Right lobe of liver (tissue), 6 donors: ENCODE measurements at regions not wholly inside any gene's neighbourhood (a gene's known extent, or its start where the extent isn't known, plus 50 kb on each side); places are given as distances from the start of the nearest gene placed in this dataset.

Experiments used
- ATAC-seq, 4 donors: fragments of 200-7000 bp; cut with Tn5 transposase; one replicate each; pipeline ENCODE4 v1.9.1; 2020; ENCODE audit warnings: mild to moderate bottlenecking in 4 of 4, moderate library complexity in 4 of 4
- DNase-seq, 3 donors: peaks; one replicate each; pipeline ENCODE4 v3.0.0-alpha.2; 2020
- H3K27ac ChIP-seq, 3 donors: fragments of 200-600 bp; one replicate each; pipeline ENCODE4 v1.8.0; 2022
- H3K27me3 ChIP-seq, 2 donors: fragments of 200-600 bp; one replicate each; pipeline ENCODE4 v1.8.0; 2022
- H3K36me3 ChIP-seq, 4 donors: fragments of 200-600 bp; sonication (generic) in 1 of 4; one replicate each; pipeline versions ENCODE4 v1.5.1 to v1.8.0; 2017 to 2022; ENCODE audit warnings: control low read depth in 1 of 4
- H3K4me1 ChIP-seq, 4 donors: fragments of 200-600 bp; sonication (generic) in 1 of 4; one replicate each; pipeline versions ENCODE4 v1.5.1 to v1.8.0; 2017 to 2022; ENCODE audit warnings: control low read depth in 1 of 4
- H3K4me3 ChIP-seq, 3 donors: fragments of 200-600 bp; one replicate each; pipeline ENCODE4 v1.8.0; 2022
- H3K9me3 ChIP-seq, 4 donors: fragments of 200-600 bp; sonication (generic) in 1 of 4; one replicate each; pipeline versions ENCODE4 v1.5.1 to v1.8.0; 2017 to 2022; ENCODE audit warnings: control low read depth in 1 of 4
- POLR2A ChIP-seq: fragments of 450-650 bp; IDR thresholded peaks from one replicate; pipeline ENCODE4 v1.6.1; 2017; ENCODE audit warnings: antibody characterized with exemption, mild to moderate bottlenecking
- WGBS: methylation state at CpG from one replicate; pipeline ENCODE4 v1.1.6; 2018; ENCODE audit warnings: low coverage, low lambda C conversion rate; ENCODE audit not compliant: insufficient coverage; ENCODE audit errors: missing lambda C conversion rate; 5-methylcytosine and 5-hydroxymethylcytosine counted together
- intact Hi-C, 2 donors: fragments of 100-400 bp; cut with DNase I; formaldehyde crosslinking; loops; one replicate each; pipeline versions ENCODE4 v1.11.2 to v1.14.1; 2022
- TF ChIP-seq, protein P1 (sequence below), 4 donors: fragments of 200-600 bp in 3 of 4; fragments of 450-650 bp in 1 of 4; IDR thresholded peaks; one replicate each; pipeline versions ENCODE4 v1.5.1 to v1.8.0; 2016 to 2022; ENCODE audit warnings: antibody characterized with exemption in 4 of 4, mild to moderate bottlenecking in 2 of 4
- donor health status: DM: no; HTN: yes; CAD: no.
- donor health status: DM: no; HTN: no; CAD: no.
- donor health status: DM: no; HTN: no; CAD: no.
- donor health status: DM: no; HTN: yes; CAD: no.
- donor health status: DM: no; HTN: yes; CAD: no.

DNA sequence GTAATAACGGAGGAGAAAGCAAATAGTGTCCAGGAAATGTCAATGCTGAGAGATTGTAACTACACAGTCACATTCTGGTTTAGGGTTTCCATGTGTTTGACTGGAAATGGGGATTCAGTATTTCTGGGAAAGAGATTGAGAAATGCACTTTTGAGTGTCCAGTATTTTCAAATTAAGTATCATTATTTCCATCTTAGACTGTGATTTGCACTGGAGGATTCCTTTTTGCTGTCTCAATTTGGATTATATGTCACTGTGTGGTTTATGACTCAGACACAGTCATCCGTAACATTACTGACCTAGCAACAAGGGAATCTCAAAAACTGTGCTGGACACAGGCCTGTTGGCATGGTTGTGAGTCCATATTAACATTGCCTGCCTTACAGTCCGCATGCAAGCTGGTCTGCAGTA is 681.4 kb downstream of the CDH11 start:
- intact Hi-C loops, result no loop called here
- no peak for DNase-seq
- no peaks in the 10 kb centered on the region for H3K4me1 ChIP-seq
- no peak for TF ChIP-seq POLR2A
- TF ChIP-seq, protein P1, sequence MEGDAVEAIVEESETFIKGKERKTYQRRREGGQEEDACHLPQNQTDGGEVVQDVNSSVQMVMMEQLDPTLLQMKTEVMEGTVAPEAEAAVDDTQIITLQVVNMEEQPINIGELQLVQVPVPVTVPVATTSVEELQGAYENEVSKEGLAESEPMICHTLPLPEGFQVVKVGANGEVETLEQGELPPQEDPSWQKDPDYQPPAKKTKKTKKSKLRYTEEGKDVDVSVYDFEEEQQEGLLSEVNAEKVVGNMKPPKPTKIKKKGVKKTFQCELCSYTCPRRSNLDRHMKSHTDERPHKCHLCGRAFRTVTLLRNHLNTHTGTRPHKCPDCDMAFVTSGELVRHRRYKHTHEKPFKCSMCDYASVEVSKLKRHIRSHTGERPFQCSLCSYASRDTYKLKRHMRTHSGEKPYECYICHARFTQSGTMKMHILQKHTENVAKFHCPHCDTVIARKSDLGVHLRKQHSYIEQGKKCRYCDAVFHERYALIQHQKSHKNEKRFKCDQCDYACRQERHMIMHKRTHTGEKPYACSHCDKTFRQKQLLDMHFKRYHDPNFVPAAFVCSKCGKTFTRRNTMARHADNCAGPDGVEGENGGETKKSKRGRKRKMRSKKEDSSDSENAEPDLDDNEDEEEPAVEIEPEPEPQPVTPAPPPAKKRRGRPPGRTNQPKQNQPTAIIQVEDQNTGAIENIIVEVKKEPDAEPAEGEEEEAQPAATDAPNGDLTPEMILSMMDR (IDR thresholded peaks at IDR 0.05), result no peak
- no peak for ATAC-seq
- no peaks in the 10 kb centered on the region for H3K36me3 ChIP-seq
- no peaks in the 10 kb centered on the region for H3K9me3 ChIP-seq
- whole genome bisulfite sequencing, result 45% methylated on average over 3 of the region's 3 CpGs
- H3K4me3 ChIP-seq, result no peak overlapping the region
- H3K27ac ChIP-seq, result no peak overlapping the region
- H3K27me3 ChIP-seq, result no peaks in the 10 kb centered on the region

DNA sequence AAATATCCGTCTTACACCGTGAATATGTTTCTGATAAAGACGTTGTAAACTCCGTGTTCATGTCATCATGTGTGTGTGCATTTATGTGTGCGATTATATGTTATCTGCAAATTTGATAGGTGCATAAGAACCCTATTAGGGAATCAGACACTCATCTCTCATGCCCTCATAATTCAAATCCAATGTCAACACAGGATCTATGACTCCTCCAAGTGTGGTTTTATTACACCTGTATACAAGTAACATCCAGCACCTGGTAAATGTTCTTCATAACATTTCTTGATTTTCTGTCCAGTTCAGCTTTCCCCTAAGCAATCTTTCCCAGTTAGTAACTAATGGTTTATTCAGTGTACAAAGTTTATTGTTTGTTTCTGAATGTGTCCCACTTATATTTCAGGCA is 681.9 kb downstream of the CDH11 start:
- WGBS, result 86% methylated on average over 5 of the region's 5 CpGs
- Histone ChIP-seq H3K4me1 (no peaks in the 10 kb centered on the region), H3K4me3 (no peak overlapping the region), H3K27me3 (no peaks in the 10 kb centered on the region), H3K9me3 (no peaks in the 10 kb centered on the region), H3K27ac (no peak overlapping the region), H3K36me3 (no peaks in the 10 kb centered on the region)
- intact Hi-C loops, result no loop called here
- no peak for DNase-seq
- no peak for ATAC-seq
- TF ChIP-seq POLR2A, result no peak
- TF ChIP-seq, protein P1 (IDR thresholded peaks at IDR 0.05), result no peak

DNA sequence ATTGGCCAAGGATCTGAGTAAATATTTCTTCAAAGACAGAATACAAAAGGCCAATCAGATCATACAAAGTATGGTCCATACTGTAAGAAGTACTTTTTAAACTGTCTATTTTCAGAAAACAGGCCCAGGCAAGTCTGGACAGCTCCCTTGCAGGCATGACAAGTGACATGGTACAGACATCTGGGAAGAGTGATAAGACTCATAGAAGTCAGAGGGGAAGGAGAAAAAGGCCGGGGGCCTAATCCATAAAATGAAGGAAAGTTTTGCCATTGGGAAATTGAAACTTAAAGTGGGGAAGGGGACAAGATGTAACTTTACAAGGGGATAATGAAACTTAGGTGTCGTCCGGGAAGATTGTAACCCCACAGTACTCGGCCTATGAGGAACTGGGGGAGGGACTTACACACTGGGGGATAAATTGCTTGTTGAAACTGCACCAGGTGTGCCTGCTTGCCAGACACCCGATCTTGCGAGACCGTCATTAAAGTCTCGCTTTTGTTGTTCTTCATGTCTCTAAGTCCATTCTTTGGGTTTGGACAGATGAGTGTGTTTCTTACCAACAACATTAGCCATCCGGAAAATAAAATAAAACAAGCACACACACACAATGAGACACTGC is 684.0 kb downstream of the CDH11 start:
- intact Hi-C loops, result no loop called here
- Histone ChIP-seq H3K9me3 (no peaks in the 10 kb centered on the region), H3K27me3 (no peaks in the 10 kb centered on the region), H3K4me1 (no peaks in the 10 kb centered on the region), H3K4me3 (no peak overlapping the region), H3K27ac (no peak overlapping the region), H3K36me3 (no peaks in the 10 kb centered on the region)
- 59% methylated on average over 8 of the region's 9 CpGs for WGBS
- ATAC-seq, result no peak
- no peak for DNase-seq
- TF ChIP-seq POLR2A, result no peak

DNA sequence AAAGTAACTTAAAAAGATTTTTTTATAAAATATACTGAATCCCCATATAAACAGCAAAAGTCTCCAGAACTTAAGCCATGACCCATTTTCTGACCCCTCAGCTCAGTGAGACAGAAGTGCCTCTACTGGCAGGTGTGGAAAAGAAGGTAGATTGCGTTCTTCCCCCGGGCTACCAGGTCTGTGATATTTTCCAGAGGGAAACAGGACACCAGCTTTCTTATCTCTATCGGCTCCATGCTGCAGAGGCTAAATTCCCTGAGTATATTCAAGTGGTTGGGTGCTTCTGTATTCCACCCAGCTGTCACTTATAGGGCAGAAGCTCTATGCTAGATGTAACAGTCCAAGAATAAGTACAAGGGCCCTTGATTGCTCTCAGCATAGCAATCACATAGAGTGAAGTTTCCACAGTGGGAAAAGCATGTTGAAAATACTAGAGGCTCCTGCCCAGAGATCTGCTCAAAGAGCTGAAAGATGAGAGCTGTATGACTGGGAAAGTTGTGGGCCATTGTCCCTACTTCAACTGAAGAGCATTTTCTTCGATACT is 687.3 kb downstream of the CDH11 start:
- Histone ChIP-seq H3K4me1 (no peaks in the 10 kb centered on the region), H3K27ac (no peak overlapping the region), H3K27me3 (no peaks in the 10 kb centered on the region), H3K9me3 (no peaks in the 10 kb centered on the region), H3K36me3 (no peaks in the 10 kb centered on the region), H3K4me3 (no peak overlapping the region)
- no peak for ATAC-seq
- no peak for DNase-seq
- intact Hi-C loops, result no loop called here
- TF ChIP-seq POLR2A, result no peak
- TF ChIP-seq, protein P1 (IDR thresholded peaks at IDR 0.05), result no peak
- 58% methylated on average over 4 of the region's 4 CpGs for WGBS

DNA sequence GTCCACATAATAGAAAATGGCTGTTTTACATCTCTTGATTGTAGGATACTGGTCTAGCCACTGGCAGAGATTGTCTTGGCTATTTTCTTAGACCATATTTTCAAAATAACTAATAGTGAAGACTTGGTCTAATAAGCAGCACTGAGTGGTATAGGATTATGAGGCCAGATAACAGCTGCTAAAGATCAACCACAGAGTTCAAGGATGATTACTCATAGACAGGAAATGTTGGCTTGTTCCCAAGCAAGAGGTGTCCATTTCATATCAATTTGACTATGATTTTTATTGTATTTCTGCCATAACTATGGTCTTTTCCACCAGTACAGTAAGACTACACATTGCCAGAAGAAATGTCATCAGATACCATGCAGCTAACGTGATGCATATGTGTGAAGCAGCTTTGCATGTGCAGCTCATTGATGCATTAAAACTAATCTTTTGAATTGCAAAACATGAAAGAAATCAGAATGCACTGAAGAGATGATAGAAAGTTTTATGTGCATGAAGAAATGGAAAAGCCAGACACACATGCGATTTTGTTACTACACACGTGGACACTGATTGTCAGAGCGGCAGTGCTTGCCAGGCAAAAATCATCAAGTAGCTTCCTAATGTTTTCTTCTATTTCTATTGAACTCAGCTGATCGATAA is 693.3 kb downstream of the CDH11 start:
- no peaks in the 10 kb centered on the region for H3K4me1 ChIP-seq

More for the DNA sequence above, 693.3 kb downstream of the CDH11 start:
- Histone ChIP-seq H3K27ac (no peak overlapping the region), H3K27me3 (no peaks in the 10 kb centered on the region), H3K4me3 (no peak overlapping the region), H3K36me3 (no peaks in the 10 kb centered on the region), H3K9me3 (no peaks in the 10 kb centered on the region)
- intact Hi-C loops, result no loop called here
- DNase-seq (no peak), ATAC-seq (no peak)
- TF ChIP-seq POLR2A, result no peak
- TF ChIP-seq, protein P1 (IDR thresholded peaks at IDR 0.05), result no peak
- WGBS, result 67% methylated on average over 5 of the region's 5 CpGs
